ENCODE measurements at regions not wholly inside any gene's neighbourhood (a gene's known extent, or its start where the extent isn't known, plus 50 kb on each side); places are given as distances from the start of the nearest gene placed in this dataset.

GRCh38 chr6:156351346-156351966 lies 425.7 kb upstream of the ARID1B start:
- no peak for DNase-seq

- no peak for DNase-seq
Measured at GRCh38 chr6:156350337-156350736, 426.8 kb upstream of the ARID1B start.

GRCh38 chr6:156348849-156349248 lies 428.3 kb upstream of the ARID1B start:
- DNase-seq: no peak

GRCh38 chr6:156348424-156348823 lies 428.8 kb upstream of the ARID1B start:
- DNase-seq: no peak

GRCh38 chr6:156347656-156348055 lies 429.5 kb upstream of the ARID1B start:
- no peak for DNase-seq

- no peak for DNase-seq
Measured at GRCh38 chr6:156347246-156347645, 429.9 kb upstream of the ARID1B start.

- no peak for DNase-seq
Measured at GRCh38 chr6:156345700-156346099, 431.5 kb upstream of the ARID1B start.

GRCh38 chr6:156344491-156344890 lies 432.7 kb upstream of the ARID1B start:
- no peak for DNase-seq

GRCh38 chr6:156337801-156338200 lies 439.4 kb upstream of the ARID1B start:
- DNase-seq: no peak

GRCh38 chr6:156336733-156337132 lies 440.4 kb upstream of the ARID1B start:
- no peak for DNase-seq

- no peak for DNase-seq
Measured at GRCh38 chr6:156336089-156336488, 441.1 kb upstream of the ARID1B start.

GRCh38 chr6:156334966-156335365 lies 442.2 kb upstream of the ARID1B start:
- no peak for DNase-seq

GRCh38 chr6:156319707-156320106 lies 457.5 kb upstream of the ARID1B start:
- no peak for DNase-seq

- no peak for DNase-seq
Measured at GRCh38 chr6:156316583-156317125, 460.5 kb upstream of the ARID1B start.

GRCh38 chr6:156315146-156315545 lies 462.0 kb upstream of the ARID1B start:
- DNase-seq: no peak

GRCh38 chr6:156313037-156313436 lies 464.1 kb upstream of the ARID1B start:
- DNase-seq: no peak

- DNase-seq: no peak
Measured at GRCh38 chr6:156311291-156311690, 465.9 kb upstream of the ARID1B start.

- DNase-seq: no peak
Measured at GRCh38 chr6:156310701-156311100, 466.5 kb upstream of the ARID1B start.

GRCh38 chr6:156309017-156309416 lies 468.2 kb upstream of the ARID1B start:
- DNase-seq: no peak

- DNase-seq: no peak
Measured at GRCh38 chr6:156308604-156309003, 468.6 kb upstream of the ARID1B start.

GRCh38 chr6:156306531-156306930 lies 470.6 kb upstream of the ARID1B start:
- DNase-seq: no peak

GRCh38 chr6:156283091-156283490 lies 494.1 kb upstream of the ARID1B start:
- no peak for DNase-seq

GRCh38 chr6:156282087-156282486 lies 495.1 kb upstream of the ARID1B start:
- DNase-seq: no peak

- DNase-seq: no peak
Measured at GRCh38 chr6:156281266-156281665, 495.9 kb upstream of the ARID1B start.

GRCh38 chr6:156280065-156280464 lies 497.1 kb upstream of the ARID1B start:
- peak; percentile 12 for DNase-seq

Measured in tongue (tissue), 1 donor.